PC-9 (cell line): ENCODE measurements at regions not wholly inside any gene's neighbourhood (a gene's known extent, or its start where the extent isn't known, plus 50 kb on each side); places are given as distances from the start of the nearest gene placed in this dataset.

Experiments
- BruUV-seq: library from RNA; stranded (reverse); fragments of 400-500 nt; replicated peaks from 2 replicates; lab custom pipeline; 2021; lab: Mats Ljungman, UMichigan
- CTCF ChIA-PET: fragments of 300-600 bp; sonication (Branson Sonifier 250); formaldehyde crosslinking; loops from one replicate; lab custom pipeline; 2022; ENCODE audit warnings: antibody characterized with exemption; lab: Charles Lee
- POLR2A ChIA-PET: fragments of 300-600 bp; sonication (Branson Sonifier 250); formaldehyde crosslinking; loops from one replicate; lab custom pipeline; 2022; ENCODE audit warnings: antibody characterized with exemption; ENCODE audit not compliant: unreplicated experiment; lab: Charles Lee
- DNase-seq, 2 experiments: peaks; one replicate each; pipeline versions ENCODE4 v3.0.0 to v3.0.0-alpha.2; 2015 to 2022; ENCODE audit warnings: mixed read lengths in 1 of 2
- H2AFZ ChIP-seq: fragments of 200-600 bp; sonication (generic); 2 replicates; pipeline ENCODE4 v1.8.1; 2017; ENCODE audit warnings: antibody characterized with exemption
- H3F3A ChIP-seq: fragments of 200-600 bp; sonication (generic); 2 replicates; pipeline ENCODE4 v1.8.1; 2017; ENCODE audit warnings: antibody characterized with exemption, mild to moderate bottlenecking, low read depth; ENCODE audit not compliant: insufficient read depth
- H3K27ac ChIP-seq: fragments of 200-600 bp; sonication (generic); 2 replicates; pipeline ENCODE4 v1.6.1; 2016; ENCODE audit warnings: mixed run types
- H3K27me3 ChIP-seq: fragments of 200-600 bp; sonication (generic); 2 replicates; pipeline ENCODE4 v1.6.1; 2016; ENCODE audit warnings: low read depth, mixed run types; ENCODE audit not compliant: insufficient read depth
- H3K36me3 ChIP-seq: fragments of 200-600 bp; sonication (generic); 2 replicates; pipeline ENCODE4 v1.6.1; 2016; ENCODE audit warnings: low read depth, mixed run types
- H3K4me1 ChIP-seq: fragments of 200-600 bp; sonication (generic); replicated peaks from 2 replicates; pipeline ENCODE4 v1.6.1; 2016; ENCODE audit warnings: mixed run types; ENCODE audit not compliant: insufficient read depth
- H3K4me2 ChIP-seq: fragments of 200-600 bp; sonication (generic); 2 replicates; pipeline ENCODE4 v1.6.1; 2017; ENCODE audit warnings: mixed run types
- H3K4me3 ChIP-seq: fragments of 200-600 bp; sonication (generic); 2 replicates; pipeline ENCODE4 v1.6.1; 2016; ENCODE audit warnings: mixed run types
- H3K79me2 ChIP-seq: fragments of 200-600 bp; sonication (generic); 2 replicates; pipeline ENCODE4 v1.6.1; 2017; ENCODE audit warnings: low read depth, mixed run types
- H3K9me2 ChIP-seq: fragments of 200-600 bp; sonication (generic); 2 replicates; pipeline ENCODE4 v1.8.1; 2017; ENCODE audit warnings: mild to moderate bottlenecking; ENCODE audit not compliant: insufficient read depth
- H3K9me3 ChIP-seq: fragments of 200-600 bp; sonication (generic); 2 replicates; pipeline ENCODE4 v1.8.1; 2016; ENCODE audit warnings: low read depth; ENCODE audit not compliant: insufficient read depth
- H4K20me1 ChIP-seq: fragments of 200-600 bp; sonication (generic); 2 replicates; pipeline ENCODE4 v1.8.1; 2017; ENCODE audit not compliant: insufficient read depth
- CTCF ChIP-seq: fragments of 200-600 bp; sonication (generic); conservative IDR thresholded peaks from 2 replicates; pipeline ENCODE4 v1.6.1; 2017; ENCODE audit warnings: mixed run types, antibody characterized with exemption, mild to moderate bottlenecking, moderate library complexity
- EZH2 ChIP-seq: fragments of 200-600 bp; sonication (generic); IDR thresholded peaks from 2 replicates; pipeline ENCODE4 v1.8.0; 2017; ENCODE audit warnings: antibody characterized with exemption, low read depth
- intact Hi-C: fragments of 100-400 bp; cut with micrococcal nuclease; formaldehyde crosslinking; loops from one replicate; pipeline ENCODE4 v1.10.0; 2022; ENCODE audit not compliant: unreplicated experiment

DNA sequence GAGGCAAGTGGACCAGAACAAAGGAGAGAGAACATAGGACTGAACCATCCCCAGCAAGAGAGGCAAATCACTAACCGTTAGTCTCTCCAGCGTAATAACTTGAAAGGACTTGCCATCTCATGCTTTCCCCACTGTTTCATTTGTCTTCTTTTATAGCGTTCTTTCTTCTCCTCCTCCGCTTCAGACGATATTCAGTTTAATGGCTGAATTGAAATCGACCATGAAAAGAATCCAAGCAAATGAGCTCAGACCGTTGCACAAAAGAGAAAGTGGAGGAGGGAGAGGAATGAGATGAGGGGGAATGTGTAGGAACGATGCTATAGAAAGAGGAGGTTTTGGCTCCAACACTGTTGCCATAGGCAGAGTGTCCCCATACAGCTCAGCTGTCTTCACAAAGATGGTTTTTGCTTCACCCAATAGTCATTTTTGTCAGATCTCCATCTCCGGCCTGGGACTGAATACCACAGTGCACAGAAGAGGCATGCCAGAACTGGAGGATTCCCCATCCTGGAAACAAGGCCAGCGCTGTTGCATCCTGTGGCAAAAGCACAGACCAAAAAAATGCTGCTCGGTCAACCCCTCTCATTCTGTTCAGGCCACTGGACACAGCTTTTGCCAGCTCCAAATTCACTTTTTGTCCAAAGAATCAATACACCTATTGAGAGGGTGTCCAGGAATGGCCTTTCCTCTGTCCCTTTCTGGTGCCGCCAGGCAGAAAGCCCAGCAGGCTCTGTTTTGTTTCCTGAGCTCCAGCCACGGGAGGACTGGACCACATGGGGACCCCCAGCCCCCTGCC lies 176.1 kb downstream of the ID4 start:
- intact Hi-C loops, result no loop called here
- H3K4me1 ChIP-seq, result no peaks in the 10 kb centered on the region
- no peaks in the 10 kb centered on the region for H3K36me3 ChIP-seq
- ChIA-PET POLR2A (no interaction called here), CTCF (no interaction called here)
- H3K9me2 ChIP-seq, result no peaks in the 10 kb centered on the region
- H3K4me2 ChIP-seq, result no peak overlapping the region
- BruUV-seq, result no TSS peak
- TF ChIP-seq EZH2 (no peak), CTCF (no peak)
- no peaks in the 10 kb centered on the region for H3K79me2 ChIP-seq
- H3F3A ChIP-seq, result no peaks in the 10 kb centered on the region
- 0 out of 2 replicates have a peak, but pooled peaks cover 4% of the 10 kb centered on the region for H3K27me3 ChIP-seq
- H3K9me3 ChIP-seq, result no peaks in the 10 kb centered on the region
- no peaks in the 10 kb centered on the region for H4K20me1 ChIP-seq
- H2AFZ ChIP-seq, result no peak overlapping the region
- H3K4me3 ChIP-seq, result no peak overlapping the region
- no peak overlapping the region for H3K27ac ChIP-seq
- DNase-seq, result no peak

GRCh38 chr6:20014508-20014907 lies 177.3 kb downstream of the ID4 start:
- no peak overlapping the region for H3K4me3 ChIP-seq
- no peaks in the 10 kb centered on the region for H4K20me1 ChIP-seq
- H3K4me2 ChIP-seq, result no peak overlapping the region
- H3F3A ChIP-seq, result no peaks in the 10 kb centered on the region
- DNase-seq, result no peak
- H3K9me2 ChIP-seq, result no peaks in the 10 kb centered on the region
- H2AFZ ChIP-seq, result no peak overlapping the region
- ChIA-PET POLR2A (no interaction called here), CTCF (no interaction called here)
- H3K36me3 ChIP-seq, result no peaks in the 10 kb centered on the region
- H3K27ac ChIP-seq, result no peak overlapping the region
- H3K27me3 ChIP-seq, result 0 out of 2 replicates have a peak, but pooled peaks cover 4% of the 10 kb centered on the region
- no peaks in the 10 kb centered on the region for H3K79me2 ChIP-seq
- intact Hi-C loops, result no loop called here
- BruUV-seq, result no TSS peak
- no peaks in the 10 kb centered on the region for H3K4me1 ChIP-seq
- H3K9me3 ChIP-seq, result no peaks in the 10 kb centered on the region
- TF ChIP-seq CTCF (no peak), EZH2 (no peak)

DNA sequence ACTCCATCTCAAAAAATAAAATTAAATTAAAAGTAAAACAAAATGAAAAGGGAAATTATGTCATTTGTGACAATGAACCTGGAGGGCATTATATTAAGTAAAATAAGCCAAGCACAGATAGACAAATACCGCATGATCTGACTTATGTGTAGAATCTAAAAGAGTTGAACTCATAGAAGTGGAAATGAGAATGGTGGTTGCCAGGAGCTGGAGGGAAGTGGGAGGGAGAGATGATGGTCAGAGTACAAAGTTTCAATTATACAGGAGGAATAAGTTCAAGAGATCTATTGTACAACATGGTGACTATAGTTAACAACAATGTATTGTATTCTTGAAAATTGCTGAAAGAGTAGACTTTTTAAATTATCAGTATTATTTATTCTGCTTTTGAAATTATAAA lies 183.4 kb downstream of the ID4 start:
- no peak overlapping the region for H3K4me3 ChIP-seq
- no peak overlapping the region for H3K27ac ChIP-seq
- intact Hi-C loops, result no loop called here
- H2AFZ ChIP-seq, result no peak overlapping the region
- no TSS peak for BruUV-seq
- ChIA-PET POLR2A (no interaction called here), CTCF (no interaction called here)
- no peaks in the 10 kb centered on the region for H3K79me2 ChIP-seq
- H4K20me1 ChIP-seq, result no peaks in the 10 kb centered on the region
- DNase-seq, result no peak
- H3K9me3 ChIP-seq, result no peaks in the 10 kb centered on the region
- 0 out of 2 replicates have a peak, but pooled peaks cover 5% of the 10 kb centered on the region for H3K27me3 ChIP-seq
- no peaks in the 10 kb centered on the region for H3K36me3 ChIP-seq
- TF ChIP-seq EZH2 (no peak), CTCF (no peak)
- H3K9me2 ChIP-seq, result no peaks in the 10 kb centered on the region
- H3K4me2 ChIP-seq, result no peak overlapping the region
- no peaks in the 10 kb centered on the region for H3F3A ChIP-seq
- no peaks in the 10 kb centered on the region for H3K4me1 ChIP-seq
